ENCODE measurements at regions not wholly inside any gene's neighbourhood (a gene's known extent, or its start where the extent isn't known, plus 50 kb on each side); places are given as distances from the start of the nearest gene placed in this dataset.

GRCh38 chr6:170108890-170109587, 181.8 kb downstream of the DLL1 start:
- Histone ChIP-seq H3K4me1 (ENCODE audit: control insufficient read depth, insufficient read depth, low read length) (no peaks in the 10 kb centered on the region), H3K9ac (ENCODE audit: low read length) (no peak overlapping the region), H3K27ac (ENCODE audit: low read depth, low read length) (no peak overlapping the region), H3K36me3 (ENCODE audit: control insufficient read depth, insufficient read depth, low read length) (no peaks in the 10 kb centered on the region), H3K4me3 (ENCODE audit: low read length) (no peak overlapping the region), H3K27me3 (ENCODE audit: control insufficient read depth, insufficient read depth, low read length) (no peaks in the 10 kb centered on the region)

GRCh38 chr6:170108456-170108855, 182.4 kb downstream of the DLL1 start:
- Histone ChIP-seq H3K4me3 (ENCODE audit: low read length) (no peak overlapping the region), H3K27ac (ENCODE audit: low read depth, low read length) (no peak overlapping the region), H3K4me1 (ENCODE audit: control insufficient read depth, insufficient read depth, low read length) (no peaks in the 10 kb centered on the region), H3K27me3 (ENCODE audit: control insufficient read depth, insufficient read depth, low read length) (no peaks in the 10 kb centered on the region), H3K36me3 (ENCODE audit: control insufficient read depth, insufficient read depth, low read length) (no peaks in the 10 kb centered on the region), H3K9ac (ENCODE audit: low read length) (no peak overlapping the region)

GRCh38 chr6:170107606-170108222, 183.2 kb downstream of the DLL1 start:
- H3K4me1 ChIP-seq (ENCODE audit: control insufficient read depth, insufficient read depth, low read length), result no peaks in the 10 kb centered on the region
- H3K27me3 ChIP-seq (ENCODE audit: control insufficient read depth, insufficient read depth, low read length), result no peaks in the 10 kb centered on the region
- H3K9ac ChIP-seq (ENCODE audit: low read length), result no peak overlapping the region
- no peak overlapping the region for H3K4me3 ChIP-seq (ENCODE audit: low read length)
- no peak overlapping the region for H3K27ac ChIP-seq (ENCODE audit: low read depth, low read length)
- no peaks in the 10 kb centered on the region for H3K36me3 ChIP-seq (ENCODE audit: control insufficient read depth, insufficient read depth, low read length)

- H3K27ac ChIP-seq (ENCODE audit: low read depth, low read length), result no peak overlapping the region
- no peaks in the 10 kb centered on the region for H3K4me1 ChIP-seq (ENCODE audit: control insufficient read depth, insufficient read depth, low read length)
- H3K9ac ChIP-seq (ENCODE audit: low read length), result no peak overlapping the region
- no peaks in the 10 kb centered on the region for H3K27me3 ChIP-seq (ENCODE audit: control insufficient read depth, insufficient read depth, low read length)
- no peaks in the 10 kb centered on the region for H3K36me3 ChIP-seq (ENCODE audit: control insufficient read depth, insufficient read depth, low read length)
- no peak overlapping the region for H3K4me3 ChIP-seq (ENCODE audit: low read length)
These were observed 183.9 kb downstream of the DLL1 start for GRCh38 chr6:170106906-170107525.

- Histone ChIP-seq H3K9ac (ENCODE audit: low read length) (no peak overlapping the region), H3K27me3 (ENCODE audit: control insufficient read depth, insufficient read depth, low read length) (no peaks in the 10 kb centered on the region), H3K36me3 (ENCODE audit: control insufficient read depth, insufficient read depth, low read length) (no peaks in the 10 kb centered on the region), H3K27ac (ENCODE audit: low read depth, low read length) (no peak overlapping the region), H3K4me3 (ENCODE audit: low read length) (no peak overlapping the region), H3K4me1 (ENCODE audit: control insufficient read depth, insufficient read depth, low read length) (no peaks in the 10 kb centered on the region)
These were observed 188.0 kb downstream of the DLL1 start for GRCh38 chr6:170102582-170103481.

GRCh38 chr6:170102038-170102437, 188.8 kb downstream of the DLL1 start:
- no peaks in the 10 kb centered on the region for H3K4me1 ChIP-seq (ENCODE audit: control insufficient read depth, insufficient read depth, low read length)
- H3K27ac ChIP-seq (ENCODE audit: low read depth, low read length), result no peak overlapping the region
- no peaks in the 10 kb centered on the region for H3K27me3 ChIP-seq (ENCODE audit: control insufficient read depth, insufficient read depth, low read length)
- H3K9ac ChIP-seq (ENCODE audit: low read length), result no peak overlapping the region
- H3K4me3 ChIP-seq (ENCODE audit: low read length), result no peak overlapping the region
- no peaks in the 10 kb centered on the region for H3K36me3 ChIP-seq (ENCODE audit: control insufficient read depth, insufficient read depth, low read length)

DNA sequence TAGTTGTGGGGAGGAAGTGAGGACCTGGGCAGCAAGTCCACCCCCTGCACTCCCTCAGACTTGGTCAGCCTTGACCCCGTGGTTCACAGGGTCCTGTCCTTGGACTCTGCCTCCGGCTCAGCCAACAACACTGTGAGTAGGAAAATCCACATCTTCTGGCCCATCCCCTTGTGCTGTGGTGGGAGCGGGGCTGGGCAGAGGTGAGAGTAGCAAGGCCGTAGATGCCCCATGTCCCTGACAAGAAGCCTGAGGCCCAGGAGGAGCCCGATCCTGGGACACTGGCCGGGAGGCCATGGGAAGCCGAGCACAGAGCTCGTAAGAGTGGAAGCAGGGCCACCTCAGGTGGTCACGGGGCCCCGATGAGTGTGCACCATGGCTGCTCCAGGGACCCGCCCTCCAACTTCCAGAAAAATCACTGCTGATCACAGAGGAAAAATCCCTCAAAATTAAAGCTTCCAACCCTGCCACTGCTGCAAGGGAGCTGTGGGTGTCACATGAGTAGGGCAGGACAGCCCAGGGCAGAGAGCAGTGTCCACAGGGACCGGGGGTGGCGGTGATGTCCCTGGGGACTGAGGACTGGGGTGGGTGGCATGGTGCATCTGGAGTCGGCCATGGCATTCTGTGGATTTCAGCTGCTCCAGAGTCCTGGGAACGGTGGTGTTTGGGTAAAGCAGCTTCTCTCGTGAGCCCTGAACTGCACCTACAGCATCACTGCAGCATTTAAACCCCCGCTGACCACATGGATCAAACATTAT, 189.4 kb downstream of the DLL1 start:
- no peaks in the 10 kb centered on the region for H3K4me1 ChIP-seq (ENCODE audit: control insufficient read depth, insufficient read depth, low read length)
- H3K4me3 ChIP-seq (ENCODE audit: low read length), result no peak overlapping the region
- H3K9ac ChIP-seq (ENCODE audit: low read length), result no peak overlapping the region

GRCh38 chr6:170100046-170100445, 190.8 kb downstream of the DLL1 start:
- no peaks in the 10 kb centered on the region for H3K27me3 ChIP-seq (ENCODE audit: control insufficient read depth, insufficient read depth, low read length)
- H3K4me1 ChIP-seq (ENCODE audit: control insufficient read depth, insufficient read depth, low read length), result no peaks in the 10 kb centered on the region
- no peaks in the 10 kb centered on the region for H3K36me3 ChIP-seq (ENCODE audit: control insufficient read depth, insufficient read depth, low read length)
- H3K9ac ChIP-seq (ENCODE audit: low read length), result no peak overlapping the region
- H3K27ac ChIP-seq (ENCODE audit: low read depth, low read length), result no peak overlapping the region
- no peak overlapping the region for H3K4me3 ChIP-seq (ENCODE audit: low read length)

More for the DNA sequence above, 189.4 kb downstream of the DLL1 start:
- H3K27ac ChIP-seq (ENCODE audit: low read depth, low read length), result no peak overlapping the region
- no peaks in the 10 kb centered on the region for H3K27me3 ChIP-seq (ENCODE audit: control insufficient read depth, insufficient read depth, low read length)
- no peaks in the 10 kb centered on the region for H3K36me3 ChIP-seq (ENCODE audit: control insufficient read depth, insufficient read depth, low read length)

GRCh38 chr6:170099387-170099786, 191.5 kb downstream of the DLL1 start:
- no peaks in the 10 kb centered on the region for H3K4me1 ChIP-seq (ENCODE audit: control insufficient read depth, insufficient read depth, low read length)
- H3K9ac ChIP-seq (ENCODE audit: low read length), result no peak overlapping the region
- no peak overlapping the region for H3K27ac ChIP-seq (ENCODE audit: low read depth, low read length)
- no peak overlapping the region for H3K4me3 ChIP-seq (ENCODE audit: low read length)
- no peaks in the 10 kb centered on the region for H3K27me3 ChIP-seq (ENCODE audit: control insufficient read depth, insufficient read depth, low read length)
- no peaks in the 10 kb centered on the region for H3K36me3 ChIP-seq (ENCODE audit: control insufficient read depth, insufficient read depth, low read length)

GRCh38 chr6:170098428-170099170, 192.3 kb downstream of the DLL1 start:
- Histone ChIP-seq H3K36me3 (ENCODE audit: control insufficient read depth, insufficient read depth, low read length) (no peaks in the 10 kb centered on the region), H3K27ac (ENCODE audit: low read depth, low read length) (no peak overlapping the region), H3K9ac (ENCODE audit: low read length) (no peak overlapping the region), H3K27me3 (ENCODE audit: control insufficient read depth, insufficient read depth, low read length) (no peaks in the 10 kb centered on the region), H3K4me3 (ENCODE audit: low read length) (no peak overlapping the region), H3K4me1 (ENCODE audit: control insufficient read depth, insufficient read depth, low read length) (no peaks in the 10 kb centered on the region)

All from rectal smooth muscle tissue (tissue), 1 donor.